Epithelial cell of esophagus (primary cell): ENCODE measurements at regions not wholly inside any gene's neighbourhood (a gene's known extent, or its start where the extent isn't known, plus 50 kb on each side); places are given as distances from the start of the nearest gene placed in this dataset.
A peak's percentile ranks its signal among the peaks of the same experiment; 100 is the strongest.

Experiments used
- DNase-seq: peaks from one replicate; pipeline ENCODE4 v3.0.0; 2010; ENCODE audit warnings: low read depth
- H3K4me3 ChIP-seq: 2 replicates; pipeline ENCODE4 v1.5.1; 2011; ENCODE audit warnings: mild to moderate bottlenecking, low read length, control low read depth
- CTCF ChIP-seq: IDR thresholded peaks from 2 replicates; pipeline ENCODE4 v1.5.1; 2011; ENCODE audit warnings: low read depth, mild to moderate bottlenecking, low read length, control low read depth, inconsistent platforms; ENCODE audit not compliant: insufficient read depth; ENCODE audit errors: missing control alignments

- no peak overlapping the region for H3K4me3 ChIP-seq
- DNase-seq, result no peak
- no peak for TF ChIP-seq CTCF
Measured at GRCh38 chr21:41653243-41653953, 113.5 kb downstream of the RIPK4 start.

GRCh38 chr21:41651830-41652229 lies 115.0 kb downstream of the RIPK4 start:
- peak; percentile 42 for DNase-seq
- H3K4me3 ChIP-seq, result no peak overlapping the region
- no peak for TF ChIP-seq CTCF

- TF ChIP-seq CTCF, result no peak
- no peak for DNase-seq
Measured at GRCh38 chr21:41651406-41651805, 115.4 kb downstream of the RIPK4 start.

GRCh38 chr21:41650526-41651145 lies 116.2 kb downstream of the RIPK4 start:
- DNase-seq, result no peak
- no peak for TF ChIP-seq CTCF
- no peak overlapping the region for H3K4me3 ChIP-seq

More at GRCh38 chr21:41651406-41651805, 115.4 kb downstream of the RIPK4 start:
- H3K4me3 ChIP-seq, result no peak overlapping the region

- no peak for TF ChIP-seq CTCF
- H3K4me3 ChIP-seq, result no peak overlapping the region
- DNase-seq, result peak; percentile 81
Measured at GRCh38 chr21:41648591-41649031, 118.2 kb downstream of the RIPK4 start.

- TF ChIP-seq CTCF, result no peak
- DNase-seq, result no peak
- no peak overlapping the region for H3K4me3 ChIP-seq
Measured at GRCh38 chr21:41647806-41648561, 118.9 kb downstream of the RIPK4 start.
